Upper lobe of left lung (tissue), 4 donors: ENCODE measurements at regions not wholly inside any gene's neighbourhood (a gene's known extent, or its start where the extent isn't known, plus 50 kb on each side); places are given as distances from the start of the nearest gene placed in this dataset.

ENCODE experiments used
- EP300 ChIP-seq, 4 donors: sonication (generic); formaldehyde crosslinking; IDR thresholded peaks; one replicate each; pipeline ENCODE4 v1.5.1; 2017; ENCODE audit warnings: antibody characterized with exemption in 4 of 4, control low read depth in 2 of 4
- POLR2A ChIP-seq, 4 donors: fragments of 450-650 bp; IDR thresholded peaks; one replicate each; pipeline ENCODE4 v1.5.1; 2016 to 2017; ENCODE audit warnings: antibody characterized with exemption in 4 of 4, mild to moderate bottlenecking in 2 of 4
- POLR2AphosphoS5 ChIP-seq, 2 donors: sonication (generic); formaldehyde crosslinking; IDR thresholded peaks; one replicate each; pipeline ENCODE4 v1.5.1; 2017; ENCODE audit warnings: antibody characterized with exemption in 2 of 2
- TF ChIP-seq, protein P1 (sequence below), 6 experiments: fragments of 450-650 bp in 4 of 6; fragments of 200-600 bp in 2 of 6; sonication (generic) in 2 of 6; IDR thresholded peaks; one replicate each; pipeline ENCODE4 v1.5.1; 2016 to 2019; ENCODE audit warnings: antibody characterized with exemption in 6 of 6

DNA sequence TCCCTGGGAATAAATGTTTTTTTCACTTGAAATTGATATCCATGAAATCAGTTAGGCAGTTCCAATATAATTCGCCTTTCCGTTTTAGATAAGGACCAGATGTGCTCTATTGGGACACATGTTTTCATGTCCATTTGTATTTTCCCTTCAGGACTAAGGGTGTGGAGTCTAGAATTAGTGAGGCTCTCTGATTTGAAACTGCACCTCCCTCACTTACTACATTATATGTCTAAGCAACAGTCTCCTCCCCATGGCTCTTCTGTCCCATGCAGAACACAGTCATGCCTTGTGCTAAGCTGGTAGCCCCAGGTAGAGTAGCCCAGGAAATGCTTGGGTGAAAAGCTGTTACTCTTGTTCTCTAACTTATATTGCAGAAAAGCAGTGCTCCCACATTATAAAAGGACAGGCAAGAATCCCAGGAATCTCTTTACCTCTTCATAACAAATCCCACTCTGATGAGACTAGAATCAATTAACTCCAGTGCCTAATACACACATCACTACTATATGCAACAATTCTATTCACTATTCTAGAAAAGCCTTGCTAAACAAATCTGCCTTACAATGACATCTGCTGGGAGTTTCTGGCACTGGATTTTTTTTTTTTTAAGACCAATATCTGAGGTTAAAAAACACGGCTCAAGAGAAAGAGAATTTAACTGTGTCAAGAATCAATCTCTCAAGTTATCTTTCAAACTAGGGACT lies 293.9 kb downstream of the SNX13 start:
- TF ChIP-seq POLR2A (IDR thresholded peaks at IDR 0.05) = no peak
- TF ChIP-seq, protein P1, sequence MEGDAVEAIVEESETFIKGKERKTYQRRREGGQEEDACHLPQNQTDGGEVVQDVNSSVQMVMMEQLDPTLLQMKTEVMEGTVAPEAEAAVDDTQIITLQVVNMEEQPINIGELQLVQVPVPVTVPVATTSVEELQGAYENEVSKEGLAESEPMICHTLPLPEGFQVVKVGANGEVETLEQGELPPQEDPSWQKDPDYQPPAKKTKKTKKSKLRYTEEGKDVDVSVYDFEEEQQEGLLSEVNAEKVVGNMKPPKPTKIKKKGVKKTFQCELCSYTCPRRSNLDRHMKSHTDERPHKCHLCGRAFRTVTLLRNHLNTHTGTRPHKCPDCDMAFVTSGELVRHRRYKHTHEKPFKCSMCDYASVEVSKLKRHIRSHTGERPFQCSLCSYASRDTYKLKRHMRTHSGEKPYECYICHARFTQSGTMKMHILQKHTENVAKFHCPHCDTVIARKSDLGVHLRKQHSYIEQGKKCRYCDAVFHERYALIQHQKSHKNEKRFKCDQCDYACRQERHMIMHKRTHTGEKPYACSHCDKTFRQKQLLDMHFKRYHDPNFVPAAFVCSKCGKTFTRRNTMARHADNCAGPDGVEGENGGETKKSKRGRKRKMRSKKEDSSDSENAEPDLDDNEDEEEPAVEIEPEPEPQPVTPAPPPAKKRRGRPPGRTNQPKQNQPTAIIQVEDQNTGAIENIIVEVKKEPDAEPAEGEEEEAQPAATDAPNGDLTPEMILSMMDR (IDR thresholded peaks at IDR 0.05) = peak in 3 of 6 experiments; percentile 8 to 18 (median 17)
- no peak for TF ChIP-seq EP300 (IDR thresholded peaks at IDR 0.05)
- no peak for TF ChIP-seq POLR2AphosphoS5 (IDR thresholded peaks at IDR 0.05)
